ENCODE measurements at regions not wholly inside any gene's neighbourhood (a gene's known extent, or its start where the extent isn't known, plus 50 kb on each side); places are given as distances from the start of the nearest gene placed in this dataset.

GRCh38 chr3:4125576-4125975 lies 177.6 kb upstream of the SETMAR start:
- H3K36me3 Mint-ChIP-seq, result no peaks in the 10 kb centered on the region
- WGBS (ENCODE audit: insufficient coverage), result 93% methylated on average over 3 of the region's 3 CpGs
- DNase-seq, result no peak
- Histone ChIP-seq H3K27ac (ENCODE audit: low read depth in 1 of 2, low read length in 2 of 2) (no peak overlapping the region), H3K79me2 (ENCODE audit: insufficient read depth, low read length) (no peaks in the 10 kb centered on the region), H4K20me1 (ENCODE audit: insufficient read depth, low read length) (no peaks in the 10 kb centered on the region), H3K27me3 (ENCODE audit: control insufficient read depth in 2 of 2, insufficient read depth in 2 of 2, low read length in 2 of 2) (no peaks in the 10 kb centered on the region), H3K36me3 (replicated peaks in 1 of 2; ENCODE audit: control insufficient read depth in 1 of 2, insufficient read depth in 2 of 2, low read length in 2 of 2) (no peaks in the 10 kb centered on the region), H2AFZ (ENCODE audit: insufficient read depth, low read depth, low read length, poor library complexity, severe bottlenecking) (no peak overlapping the region), H3K9ac (ENCODE audit: insufficient read depth, low read length, poor library complexity, severe bottlenecking) (no peak overlapping the region), H3K4me2 (replicated peaks; ENCODE audit: extremely low read depth, low read length, poor library complexity, severe bottlenecking) (no peak overlapping the region), H3K4me3 (replicated peaks in 1 of 3; ENCODE audit: low read depth in 2 of 3, low read length in 3 of 3) (no peak overlapping the region), H3K9me3 (replicated peaks in 1 of 2; ENCODE audit: control insufficient read depth in 1 of 2, insufficient read depth in 1 of 2, low read length in 2 of 2) (peaks cover 5 to 7% of the 10 kb centered on the region in 2 donors), H3K4me1 (ENCODE audit: control insufficient read depth in 1 of 2, insufficient read depth in 2 of 2, low read length in 2 of 2) (no peaks in the 10 kb centered on the region)
- intact Hi-C loops (cut with micrococcal nuclease), result no loop called here
- no peak for TF ChIP-seq CTCF (IDR thresholded peaks at IDR 0.05)
- no peak overlapping the region for H3K4me3 Mint-ChIP-seq
- H3K9me3 Mint-ChIP-seq, result peaks cover 0 to 11% (median 6%) of the 10 kb centered on the region in 7 donors
- H3K27ac Mint-ChIP-seq, result no peak overlapping the region
- H3K27me3 Mint-ChIP-seq (ENCODE audit: low read depth in 3 of 3), result peaks cover 0 to 3% (median 0%) of the 10 kb centered on the region in 3 donors
- H3K4me1 Mint-ChIP-seq, result no peaks in the 10 kb centered on the region

- Mint-ChIP-seq H3K36me3 (no peaks in the 10 kb centered on the region), H3K4me1 (no peaks in the 10 kb centered on the region), H3K27ac (no peak overlapping the region), H3K4me3 (no peak overlapping the region), H3K27me3 (ENCODE audit: low read depth in 3 of 3) (no peaks in the 10 kb centered on the region), H3K9me3 (peaks cover 0 to 13% (median 4%) of the 10 kb centered on the region in 7 donors)
- H3K9me3 ChIP-seq (replicated peaks in 1 of 2; ENCODE audit: control insufficient read depth in 1 of 2, insufficient read depth in 1 of 2, low read length in 2 of 2), result no peaks in the 10 kb centered on the region
- no peak overlapping the region for H3K27ac ChIP-seq (ENCODE audit: low read depth in 1 of 2, low read length in 2 of 2)
- H3K27me3 ChIP-seq (ENCODE audit: control insufficient read depth in 2 of 2, insufficient read depth in 2 of 2, low read length in 2 of 2), result no peaks in the 10 kb centered on the region
- no CpG with 5 or more reads among the region's 3 CpGs for WGBS (ENCODE audit: insufficient coverage)
- no peak overlapping the region for H2AFZ ChIP-seq (ENCODE audit: insufficient read depth, low read depth, low read length, poor library complexity, severe bottlenecking)
- intact Hi-C loops (cut with micrococcal nuclease), result no loop called here
- H3K4me3 ChIP-seq (replicated peaks in 1 of 3; ENCODE audit: low read depth in 2 of 3, low read length in 3 of 3), result no peak overlapping the region
- TF ChIP-seq CTCF (IDR thresholded peaks at IDR 0.05), result no peak
- no peak overlapping the region for H3K9ac ChIP-seq (ENCODE audit: insufficient read depth, low read length, poor library complexity, severe bottlenecking)
- no peaks in the 10 kb centered on the region for H3K4me1 ChIP-seq (ENCODE audit: control insufficient read depth in 1 of 2, insufficient read depth in 2 of 2, low read length in 2 of 2)
- no peaks in the 10 kb centered on the region for H3K79me2 ChIP-seq (ENCODE audit: insufficient read depth, low read length)
- no peaks in the 10 kb centered on the region for H4K20me1 ChIP-seq (ENCODE audit: insufficient read depth, low read length)
- no peak overlapping the region for H3K4me2 ChIP-seq (replicated peaks; ENCODE audit: extremely low read depth, low read length, poor library complexity, severe bottlenecking)
- H3K36me3 ChIP-seq (replicated peaks in 1 of 2; ENCODE audit: control insufficient read depth in 1 of 2, insufficient read depth in 2 of 2, low read length in 2 of 2), result no peaks in the 10 kb centered on the region
- DNase-seq, result no peak
Observed at GRCh38 chr3:4138150-4138785, 164.9 kb upstream of the SETMAR start.
